ENCODE measurements at regions not wholly inside any gene's neighbourhood (a gene's known extent, or its start where the extent isn't known, plus 50 kb on each side); places are given as distances from the start of the nearest gene placed in this dataset.

DNA sequence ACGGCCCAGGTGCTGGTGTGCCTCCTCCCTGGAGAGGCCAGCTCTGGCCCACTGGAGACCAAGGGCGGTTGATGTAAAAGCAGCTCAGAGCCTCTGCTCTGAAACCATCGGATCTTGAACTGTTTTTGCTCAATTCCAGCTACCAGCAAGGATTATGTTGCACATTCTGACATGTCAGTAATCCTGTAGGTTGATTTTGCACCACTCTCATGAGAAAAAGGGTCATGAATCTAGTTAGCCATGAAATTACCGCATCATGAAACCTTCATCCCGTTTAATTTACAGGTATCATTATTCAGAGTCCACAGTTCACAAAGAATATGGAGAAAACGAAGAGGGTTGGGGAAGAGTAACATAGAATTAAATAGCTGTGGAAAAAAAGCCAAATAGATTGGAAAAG, 120.4 kb upstream of the NSMCE3 start:
- Histone ChIP-seq H3K4me1 (ENCODE audit: control insufficient read depth in 1 of 2, insufficient read depth in 2 of 2, low read length in 2 of 2) (no peaks in the 10 kb centered on the region), H3K27ac (ENCODE audit: low read depth, low read length) (no peak overlapping the region), H3K27me3 (ENCODE audit: insufficient read depth, low read length) (no peaks in the 10 kb centered on the region), H4K8ac (ENCODE audit: low read depth, low read length) (no peak overlapping the region), H3K4me3 (ENCODE audit: low read depth, low read length) (no peak overlapping the region), H4K91ac (ENCODE audit: low read depth, low read length) (no peak overlapping the region), H4K12ac (ENCODE audit: low read depth, low read length) (no peak overlapping the region), H2BK12ac (ENCODE audit: low read length) (no peak overlapping the region), H3K9me3 (ENCODE audit: insufficient read depth, low read depth, low read length) (peaks cover 2% of the 10 kb centered on the region), H3K14ac (ENCODE audit: low read length) (no peak overlapping the region), H3K4me2 (ENCODE audit: low read length) (no peak overlapping the region), H2BK5ac (ENCODE audit: low read depth, low read length, poor library complexity) (no peak overlapping the region), H3K18ac (ENCODE audit: low read length) (no peak overlapping the region), H3K4ac (ENCODE audit: low read depth, low read length) (no peak overlapping the region), H3K9ac (ENCODE audit: low read length) (no peak overlapping the region), H3K23ac (ENCODE audit: low read length) (no peak overlapping the region), H3K79me2 (ENCODE audit: control insufficient read depth, insufficient read depth, low read length, poor library complexity) (no peaks in the 10 kb centered on the region), H3K79me1 (ENCODE audit: low read length) (no peaks in the 10 kb centered on the region), H2AFZ (ENCODE audit: insufficient read depth, low read length, poor library complexity) (no peak overlapping the region), H3K36me3 (ENCODE audit: control insufficient read depth in 1 of 2, insufficient read depth in 2 of 2, low read length in 2 of 2) (no peaks in the 10 kb centered on the region), H2BK120ac (ENCODE audit: insufficient read depth, low read length, poor library complexity) (no peak overlapping the region), H2AK5ac (ENCODE audit: low read length) (no peak overlapping the region)
- no CpG with 5 or more reads among the region's 6 CpGs for WGBS (ENCODE audit: extremely low coverage, insufficient coverage, insufficient read length)
- no peak for DNase-seq

DNA sequence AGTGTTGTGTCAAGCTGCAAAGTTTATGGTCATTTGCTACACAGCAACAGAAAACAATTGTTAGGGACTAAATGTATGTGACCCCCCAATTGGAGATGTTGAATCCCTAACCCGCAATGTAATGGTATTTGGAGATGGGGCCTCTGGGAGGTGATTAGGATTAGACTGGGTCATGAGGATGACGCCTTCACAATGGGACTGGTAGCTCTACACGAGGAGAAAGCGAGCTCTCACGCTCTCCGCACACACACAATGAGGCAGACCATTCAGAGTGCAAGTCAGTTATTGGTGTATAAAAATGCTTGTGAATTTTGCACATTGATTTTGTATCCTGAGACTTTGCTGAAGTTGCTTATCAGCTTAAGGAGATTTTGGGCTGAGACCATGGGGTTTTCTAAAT, 116.9 kb upstream of the NSMCE3 start:
- H4K91ac ChIP-seq (ENCODE audit: low read depth, low read length): no peak overlapping the region
- no peak overlapping the region for H3K4me2 ChIP-seq (ENCODE audit: low read length)
- no peak overlapping the region for H4K12ac ChIP-seq (ENCODE audit: low read depth, low read length)
- no peak overlapping the region for H2BK5ac ChIP-seq (ENCODE audit: low read depth, low read length, poor library complexity)
- no peak overlapping the region for H4K8ac ChIP-seq (ENCODE audit: low read depth, low read length)
- no peak overlapping the region for H3K23ac ChIP-seq (ENCODE audit: low read length)
- no peaks in the 10 kb centered on the region for H3K36me3 ChIP-seq (ENCODE audit: control insufficient read depth in 1 of 2, insufficient read depth in 2 of 2, low read length in 2 of 2)
- H3K79me2 ChIP-seq (ENCODE audit: control insufficient read depth, insufficient read depth, low read length, poor library complexity): no peaks in the 10 kb centered on the region
- H3K9ac ChIP-seq (ENCODE audit: low read length): no peak overlapping the region
- H2AFZ ChIP-seq (ENCODE audit: insufficient read depth, low read length, poor library complexity): no peak overlapping the region
- H3K9me3 ChIP-seq (ENCODE audit: insufficient read depth, low read depth, low read length): peaks cover 3% of the 10 kb centered on the region
- no peak overlapping the region for H2BK120ac ChIP-seq (ENCODE audit: insufficient read depth, low read length, poor library complexity)
- DNase-seq: no peak
- H3K79me1 ChIP-seq (ENCODE audit: low read length): no peaks in the 10 kb centered on the region
- H3K4me3 ChIP-seq (ENCODE audit: low read depth, low read length): no peak overlapping the region
- no peak overlapping the region for H3K14ac ChIP-seq (ENCODE audit: low read length)
- H3K27me3 ChIP-seq (ENCODE audit: insufficient read depth, low read length): no peaks in the 10 kb centered on the region
- no peak overlapping the region for H3K27ac ChIP-seq (ENCODE audit: low read depth, low read length)
- H3K4me1 ChIP-seq (ENCODE audit: control insufficient read depth in 1 of 2, insufficient read depth in 2 of 2, low read length in 2 of 2): no peaks in the 10 kb centered on the region
- no peak overlapping the region for H3K18ac ChIP-seq (ENCODE audit: low read length)
- no peak overlapping the region for H2BK12ac ChIP-seq (ENCODE audit: low read length)
- no peak overlapping the region for H3K4ac ChIP-seq (ENCODE audit: low read depth, low read length)
- no CpG with 5 or more reads among the region's 6 CpGs for WGBS (ENCODE audit: extremely low coverage, insufficient coverage, insufficient read length)
- no peak overlapping the region for H2AK5ac ChIP-seq (ENCODE audit: low read length)

DNA sequence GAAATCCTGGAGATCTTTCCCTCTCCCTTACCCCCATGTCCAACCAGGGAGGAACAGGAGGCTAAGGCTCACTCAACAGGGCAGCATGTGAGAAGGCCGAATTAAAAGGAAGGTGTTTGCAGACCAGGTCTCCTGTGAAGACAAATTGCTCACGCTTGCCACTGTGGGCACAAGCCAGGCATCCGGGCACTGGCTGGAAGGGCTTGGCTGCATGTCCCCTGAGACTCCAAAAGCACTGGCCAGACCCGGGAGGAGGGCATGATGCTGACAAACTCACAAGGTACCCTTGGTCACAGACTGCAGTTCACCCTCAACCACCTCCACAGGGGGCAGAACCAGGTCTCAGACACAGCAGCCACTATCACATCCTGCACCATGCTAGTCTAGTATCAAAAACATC, 113.7 kb upstream of the NSMCE3 start:
- no peak overlapping the region for H3K4me3 ChIP-seq (ENCODE audit: low read depth, low read length)
- H3K9me3 ChIP-seq (ENCODE audit: insufficient read depth, low read depth, low read length): peaks cover 3% of the 10 kb centered on the region
- H3K18ac ChIP-seq (ENCODE audit: low read length): no peak overlapping the region
- H4K91ac ChIP-seq (ENCODE audit: low read depth, low read length): no peak overlapping the region
- H2AK5ac ChIP-seq (ENCODE audit: low read length): no peak overlapping the region
- no peak overlapping the region for H3K9ac ChIP-seq (ENCODE audit: low read length)
- H3K4ac ChIP-seq (ENCODE audit: low read depth, low read length): no peak overlapping the region
- no peak overlapping the region for H3K27ac ChIP-seq (ENCODE audit: low read depth, low read length)
- no peak overlapping the region for H3K14ac ChIP-seq (ENCODE audit: low read length)
- no peaks in the 10 kb centered on the region for H3K36me3 ChIP-seq (ENCODE audit: control insufficient read depth in 1 of 2, insufficient read depth in 2 of 2, low read length in 2 of 2)
- no peak for DNase-seq
- no peak overlapping the region for H3K23ac ChIP-seq (ENCODE audit: low read length)
- no peak overlapping the region for H4K8ac ChIP-seq (ENCODE audit: low read depth, low read length)
- WGBS (ENCODE audit: extremely low coverage, insufficient coverage, insufficient read length): no CpG with 5 or more reads among the region's 4 CpGs
- no peak overlapping the region for H4K12ac ChIP-seq (ENCODE audit: low read depth, low read length)
- H3K79me2 ChIP-seq (ENCODE audit: control insufficient read depth, insufficient read depth, low read length, poor library complexity): no peaks in the 10 kb centered on the region
- no peak overlapping the region for H2BK120ac ChIP-seq (ENCODE audit: insufficient read depth, low read length, poor library complexity)
- no peaks in the 10 kb centered on the region for H3K4me1 ChIP-seq (ENCODE audit: control insufficient read depth in 1 of 2, insufficient read depth in 2 of 2, low read length in 2 of 2)
- no peak overlapping the region for H2BK5ac ChIP-seq (ENCODE audit: low read depth, low read length, poor library complexity)
- H3K4me2 ChIP-seq (ENCODE audit: low read length): no peak overlapping the region
- no peaks in the 10 kb centered on the region for H3K79me1 ChIP-seq (ENCODE audit: low read length)
- H3K27me3 ChIP-seq (ENCODE audit: insufficient read depth, low read length): no peaks in the 10 kb centered on the region
- no peak overlapping the region for H2AFZ ChIP-seq (ENCODE audit: insufficient read depth, low read length, poor library complexity)
- H2BK12ac ChIP-seq (ENCODE audit: low read length): no peak overlapping the region

DNA sequence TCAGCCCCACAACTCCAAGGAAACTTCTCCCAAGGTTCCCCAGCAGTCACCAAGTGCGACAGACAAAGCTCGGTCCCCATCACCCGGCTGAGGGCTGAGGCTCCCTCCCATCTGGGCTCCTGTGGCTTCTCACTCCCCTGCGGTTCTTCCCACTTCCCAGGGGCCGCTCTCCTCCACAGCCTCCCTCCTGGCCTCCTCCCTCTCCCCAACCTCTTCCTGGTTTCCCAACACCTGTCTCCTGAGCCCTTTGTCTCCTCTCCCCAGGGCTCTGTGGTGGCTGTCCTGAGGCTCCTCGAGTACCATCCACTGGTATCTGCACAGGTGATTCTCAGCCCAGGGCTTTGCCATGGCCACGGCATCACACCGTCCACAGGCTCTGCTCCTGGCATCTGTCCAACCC, 113.2 kb upstream of the NSMCE3 start:
- Histone ChIP-seq H3K79me2 (ENCODE audit: control insufficient read depth, insufficient read depth, low read length, poor library complexity) (no peaks in the 10 kb centered on the region), H3K23ac (ENCODE audit: low read length) (no peak overlapping the region), H4K8ac (ENCODE audit: low read depth, low read length) (no peak overlapping the region), H3K27ac (ENCODE audit: low read depth, low read length) (no peak overlapping the region), H3K9me3 (ENCODE audit: insufficient read depth, low read depth, low read length) (peaks cover 3% of the 10 kb centered on the region), H3K4me2 (ENCODE audit: low read length) (no peak overlapping the region), H2AK5ac (ENCODE audit: low read length) (no peak overlapping the region), H4K12ac (ENCODE audit: low read depth, low read length) (no peak overlapping the region), H3K4me3 (ENCODE audit: low read depth, low read length) (no peak overlapping the region), H3K79me1 (ENCODE audit: low read length) (no peaks in the 10 kb centered on the region), H2BK120ac (ENCODE audit: insufficient read depth, low read length, poor library complexity) (no peak overlapping the region), H3K14ac (ENCODE audit: low read length) (no peak overlapping the region), H3K4me1 (ENCODE audit: control insufficient read depth in 1 of 2, insufficient read depth in 2 of 2, low read length in 2 of 2) (no peaks in the 10 kb centered on the region), H3K9ac (ENCODE audit: low read length) (no peak overlapping the region), H2BK5ac (ENCODE audit: low read depth, low read length, poor library complexity) (no peak overlapping the region), H4K91ac (ENCODE audit: low read depth, low read length) (no peak overlapping the region), H2BK12ac (ENCODE audit: low read length) (no peak overlapping the region), H3K36me3 (ENCODE audit: control insufficient read depth in 1 of 2, insufficient read depth in 2 of 2, low read length in 2 of 2) (no peaks in the 10 kb centered on the region), H2AFZ (ENCODE audit: insufficient read depth, low read length, poor library complexity) (no peak overlapping the region), H3K4ac (ENCODE audit: low read depth, low read length) (no peak overlapping the region), H3K18ac (ENCODE audit: low read length) (no peak overlapping the region), H3K27me3 (ENCODE audit: insufficient read depth, low read length) (no peaks in the 10 kb centered on the region)
- DNase-seq: no peak
- no CpG with 5 or more reads among the region's 8 CpGs for WGBS (ENCODE audit: extremely low coverage, insufficient coverage, insufficient read length)
